AG08395 (cell line): ENCODE measurements at regions not wholly inside any gene's neighbourhood (a gene's known extent, or its start where the extent isn't known, plus 50 kb on each side); places are given as distances from the start of the nearest gene placed in this dataset.
A peak's percentile ranks its signal among the peaks of the same experiment; 100 is the strongest.

Experiments used
- DNase-seq: peaks from one replicate; pipeline ENCODE4 v3.0.0; 2012; ENCODE audit warnings: mixed read lengths, low spot score

DNA sequence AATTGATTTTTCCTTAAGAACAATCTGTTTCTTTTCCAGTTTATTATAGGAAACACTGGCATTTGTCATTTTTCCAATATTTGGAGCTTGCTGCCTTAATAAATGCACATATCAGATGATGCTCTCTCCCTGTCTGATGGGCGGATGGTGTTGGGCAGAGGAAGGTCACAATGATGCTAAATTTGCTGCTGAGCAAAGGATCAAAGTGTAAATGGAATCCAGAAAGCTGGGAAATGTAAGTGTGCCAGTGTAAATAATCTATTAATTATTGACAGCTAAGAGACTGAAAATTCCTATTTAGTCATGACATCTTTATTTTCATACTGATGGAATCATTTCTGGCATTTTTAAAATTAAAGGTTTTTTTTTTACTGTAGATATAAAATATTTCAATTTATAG lies 243.2 kb downstream of the PTBP2 start:
- no peak for DNase-seq

DNA sequence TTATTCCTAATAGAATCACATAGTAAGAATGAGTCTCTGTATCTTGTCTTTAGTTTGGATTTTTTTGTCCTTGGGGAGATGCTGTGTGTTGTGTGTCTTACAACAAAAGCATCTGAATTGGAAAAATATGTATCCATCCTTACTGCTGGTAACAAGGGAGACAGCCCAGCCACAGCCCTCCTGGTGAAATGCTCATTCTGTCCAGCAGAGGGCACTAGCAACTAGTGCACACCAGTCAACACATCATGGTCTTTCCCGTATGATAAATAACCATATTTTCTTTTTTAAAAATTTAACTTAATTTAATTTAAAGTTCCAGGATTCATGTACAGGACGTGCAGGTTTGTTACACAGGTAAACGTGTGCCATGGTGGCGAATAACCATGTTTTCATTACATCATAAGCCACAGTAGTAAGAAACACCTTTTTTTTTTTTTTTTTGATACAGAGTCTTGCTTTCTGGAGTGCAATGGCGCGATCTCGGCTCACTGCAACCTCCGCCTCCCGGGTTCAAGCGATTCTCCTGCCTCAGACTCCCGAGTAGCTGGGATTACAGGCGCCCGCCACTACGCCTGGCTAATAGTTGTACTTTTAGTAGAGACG lies 245.1 kb downstream of the PTBP2 start:
- peak; percentile 64 for DNase-seq

DNA sequence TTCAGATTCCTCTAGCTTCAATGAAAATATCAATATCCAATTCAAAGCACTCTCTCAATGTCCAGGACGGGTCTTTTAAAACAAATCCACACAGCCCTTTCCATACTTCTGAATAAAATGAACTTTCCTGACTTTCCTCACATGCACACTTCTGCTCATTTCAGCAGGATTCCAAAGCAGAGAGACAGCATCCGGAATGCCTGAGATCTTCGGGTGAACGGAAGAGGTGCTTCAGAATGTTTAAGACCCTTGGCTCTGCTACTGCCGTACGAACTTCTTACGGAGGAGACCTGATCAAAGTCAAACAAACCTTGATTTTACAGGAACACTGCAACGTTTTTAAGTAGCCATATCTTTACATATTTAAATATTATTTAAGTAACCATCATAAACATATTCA lies 245.7 kb downstream of the PTBP2 start:
- DNase-seq, result no peak

DNA sequence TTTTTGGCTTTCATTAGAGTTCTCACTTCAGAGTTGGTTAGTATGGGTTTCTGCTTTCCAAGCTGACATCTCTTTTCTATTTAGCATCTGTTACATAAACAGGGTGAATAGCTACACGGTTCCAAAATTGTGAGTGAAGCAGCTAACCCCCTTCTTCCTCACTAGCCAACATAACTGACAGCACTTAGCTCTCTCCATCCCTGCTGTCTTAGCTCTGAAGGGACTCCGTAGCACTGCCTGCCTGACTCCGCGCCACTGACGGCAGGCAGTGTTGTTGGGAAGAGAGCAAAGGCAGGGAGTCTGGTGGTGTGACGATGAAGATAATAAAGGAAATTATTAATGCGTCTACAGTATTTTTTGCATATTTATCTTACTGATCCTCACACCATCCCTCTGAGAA lies 247.0 kb downstream of the PTBP2 start:
- DNase-seq, result no peak

DNA sequence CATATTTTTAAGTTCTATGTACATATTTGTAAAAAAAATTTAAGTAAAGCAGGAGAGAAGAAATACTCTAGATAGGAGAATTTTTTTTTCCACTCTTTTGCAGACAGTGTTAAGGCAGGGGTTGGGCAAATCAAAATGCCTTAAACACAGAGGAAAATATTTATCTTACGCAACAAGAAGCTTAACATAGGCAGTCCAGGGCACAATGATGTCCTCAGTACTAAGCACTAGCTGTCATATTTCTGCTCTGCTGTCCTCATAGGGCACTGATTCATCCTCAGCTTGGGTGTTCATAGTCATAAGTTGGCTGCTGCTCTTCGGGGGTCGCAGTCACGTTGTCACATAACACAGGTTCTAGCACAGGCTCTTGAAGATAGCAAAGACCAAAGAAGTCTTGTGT lies 247.4 kb downstream of the PTBP2 start:
- DNase-seq, result peak; percentile 9

DNA sequence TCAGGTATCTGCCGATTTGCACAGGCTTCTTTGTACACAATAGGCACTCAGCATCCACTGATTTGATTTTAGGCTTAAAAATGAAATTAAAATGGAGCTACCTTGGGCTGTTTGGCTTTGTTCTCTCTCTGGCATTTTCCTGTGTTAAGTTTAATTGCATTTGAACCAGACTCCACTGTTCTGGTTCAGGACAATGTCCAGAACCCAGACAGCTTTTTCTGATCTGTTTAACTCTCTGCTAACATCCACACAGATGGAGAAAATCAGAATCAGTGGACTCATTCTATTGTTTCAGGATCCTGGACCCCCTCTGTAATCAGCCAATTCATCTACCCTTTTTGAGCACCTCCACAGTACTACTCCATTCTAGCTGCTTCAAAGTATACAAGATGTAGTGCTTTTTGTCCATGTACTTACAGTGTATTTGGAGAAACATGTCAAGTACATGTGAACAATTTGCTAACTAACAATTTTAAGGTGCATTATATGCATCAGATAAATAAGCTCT lies 248.1 kb downstream of the PTBP2 start:
- DNase-seq, result no peak

DNA sequence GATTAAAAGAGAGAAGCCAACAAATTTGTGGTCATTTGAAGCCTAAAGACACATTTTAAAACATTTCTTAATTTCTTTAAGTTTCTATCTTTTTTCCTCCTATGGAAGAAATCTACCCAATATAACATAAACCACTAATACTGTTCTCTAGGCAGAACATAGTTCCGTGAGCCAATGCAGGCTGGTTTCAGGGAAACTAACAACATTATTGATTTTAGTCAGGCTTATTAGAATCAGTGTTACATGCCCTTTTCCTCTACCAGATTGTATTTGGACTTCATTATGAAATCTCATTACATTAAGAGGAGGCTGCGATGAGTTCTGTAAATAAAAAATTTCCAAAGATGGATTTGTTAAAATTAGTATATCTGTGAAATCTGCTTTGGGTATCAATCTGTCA lies 249.9 kb downstream of the PTBP2 start:
- no peak for DNase-seq

DNA sequence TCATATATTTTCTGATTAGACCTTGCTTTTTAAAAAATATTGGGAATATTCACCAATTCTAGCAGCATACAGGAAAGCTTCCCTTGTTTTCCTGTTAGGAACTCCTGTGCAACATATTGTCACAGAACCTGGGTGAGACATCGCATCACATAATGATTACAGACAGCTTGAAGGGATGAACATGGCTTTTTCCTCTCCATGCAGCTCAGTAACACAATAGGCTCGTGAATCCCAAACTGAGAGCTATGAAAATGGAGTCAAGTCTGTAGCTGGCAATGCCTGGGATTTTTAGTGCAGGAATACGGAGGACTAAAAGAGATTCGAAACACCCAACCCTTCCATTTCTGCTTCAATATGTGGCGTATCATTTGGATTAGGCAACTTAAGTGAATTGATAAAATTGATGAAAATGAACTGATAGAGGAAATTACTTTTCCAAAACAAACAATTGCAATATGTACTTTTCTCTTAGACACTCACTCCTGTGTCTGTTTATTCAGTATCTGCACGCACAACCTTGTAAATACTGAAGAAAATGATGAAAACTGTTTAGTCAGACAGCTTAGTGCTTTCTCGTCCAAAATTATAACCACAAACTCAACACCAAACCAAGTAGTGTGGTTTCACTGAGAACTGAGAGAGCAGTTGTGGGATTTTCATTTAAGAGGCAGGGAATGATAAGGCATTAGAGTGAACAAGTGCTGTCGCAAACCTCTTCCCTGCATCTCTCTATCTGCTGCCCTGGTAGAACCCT lies 250.4 kb downstream of the PTBP2 start:
- no peak for DNase-seq

DNA sequence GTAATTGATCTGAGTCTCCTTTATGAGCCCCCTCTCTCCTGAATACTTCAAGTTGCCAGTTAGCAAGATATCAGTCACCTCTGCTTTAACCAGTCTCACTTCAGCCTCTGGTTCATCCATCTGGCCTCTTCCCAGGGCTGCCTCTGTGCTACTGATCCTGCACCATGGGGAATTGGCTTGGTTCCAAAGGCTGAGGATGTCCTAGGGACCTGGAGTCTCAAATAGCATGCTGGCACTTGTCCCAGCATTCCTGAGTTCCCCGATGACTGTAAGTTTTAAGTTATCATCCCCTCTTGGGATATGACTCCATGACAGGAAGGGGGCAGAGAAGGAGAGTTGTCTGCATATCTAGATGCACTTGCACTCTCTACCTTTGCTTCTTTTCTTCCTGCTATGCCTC lies 252.0 kb downstream of the PTBP2 start:
- DNase-seq, result no peak

DNA sequence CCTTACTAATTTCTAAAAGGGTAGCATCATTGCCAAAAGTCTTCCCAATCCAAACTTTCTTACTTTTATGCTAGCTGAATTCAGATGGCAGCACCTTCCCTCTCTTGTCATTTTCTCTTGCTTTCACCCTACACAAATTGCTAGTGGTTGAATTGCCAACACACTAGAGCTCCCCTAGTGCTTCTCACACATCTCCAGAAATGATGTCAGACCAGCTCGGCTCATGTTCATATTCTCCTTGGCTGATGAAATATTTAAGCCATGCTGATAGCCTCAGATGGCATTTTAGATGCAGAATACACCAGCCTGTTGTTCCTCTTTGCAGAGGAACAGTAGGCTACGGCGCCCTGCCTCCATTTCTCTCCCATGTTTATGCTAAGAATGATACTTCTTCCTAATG lies 256.9 kb downstream of the PTBP2 start:
- no peak for DNase-seq

DNA sequence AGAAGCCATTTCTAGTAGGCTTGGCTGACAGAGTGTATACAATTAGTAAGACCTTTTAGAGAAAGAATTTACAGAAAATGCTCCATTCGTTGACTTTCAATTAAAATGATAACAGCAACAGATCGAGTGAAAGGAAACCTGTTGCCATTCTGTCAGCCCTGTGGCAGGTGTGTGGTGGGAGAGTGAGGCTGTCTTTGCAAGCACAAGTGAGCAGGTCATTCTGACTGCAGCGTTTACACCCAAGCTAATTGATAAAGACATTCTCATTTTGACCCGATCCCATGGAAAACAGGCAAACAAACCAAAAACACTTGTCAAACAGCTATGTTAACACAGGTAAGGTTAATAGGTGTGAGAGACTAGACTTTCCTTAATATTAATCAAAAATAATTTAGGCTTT lies 257.3 kb downstream of the PTBP2 start:
- no peak for DNase-seq

DNA sequence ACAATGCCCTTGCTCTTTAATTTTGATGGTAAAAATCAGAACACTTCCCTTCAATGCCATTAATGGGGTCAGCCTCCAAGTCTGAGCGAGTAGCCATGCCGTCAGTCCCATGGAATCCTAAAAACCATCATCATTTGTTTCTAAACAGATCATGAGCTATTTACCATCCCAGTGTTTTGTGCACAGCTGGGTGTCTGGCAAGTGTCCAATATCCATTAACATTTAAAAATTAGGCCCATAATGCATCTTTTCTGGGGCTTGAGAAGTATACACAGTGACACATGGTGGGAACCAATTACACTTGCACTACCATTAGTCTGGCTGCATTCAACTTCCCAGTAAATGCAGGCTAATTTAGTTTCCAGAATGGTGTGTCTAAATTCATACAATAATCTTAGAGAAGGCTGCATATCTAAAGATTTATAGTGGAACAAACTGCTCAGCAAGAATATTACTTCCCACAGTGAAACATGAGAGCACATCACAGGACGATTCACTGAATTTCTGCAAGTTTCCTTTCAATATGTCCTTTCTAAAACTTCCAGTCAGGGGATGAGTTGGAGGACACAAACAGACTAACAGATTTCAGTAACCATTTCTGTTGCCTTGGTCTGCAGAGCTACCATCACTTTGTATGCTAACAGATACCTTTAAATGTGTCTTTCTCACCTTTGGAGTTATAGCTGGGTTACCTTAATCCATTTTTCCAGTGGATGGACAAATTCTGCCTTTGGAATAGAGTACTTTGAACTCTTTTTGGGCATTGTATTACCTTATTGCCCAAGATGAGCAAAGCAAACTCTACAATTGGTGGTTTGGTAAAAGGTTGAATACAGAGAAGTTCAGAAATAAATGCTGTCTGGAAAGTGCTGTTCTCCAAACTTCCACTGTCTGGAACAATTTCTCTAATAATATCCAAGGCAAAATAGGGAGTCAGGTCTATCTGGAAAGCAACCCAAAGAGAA lies 258.0 kb downstream of the PTBP2 start:
- no peak for DNase-seq

DNA sequence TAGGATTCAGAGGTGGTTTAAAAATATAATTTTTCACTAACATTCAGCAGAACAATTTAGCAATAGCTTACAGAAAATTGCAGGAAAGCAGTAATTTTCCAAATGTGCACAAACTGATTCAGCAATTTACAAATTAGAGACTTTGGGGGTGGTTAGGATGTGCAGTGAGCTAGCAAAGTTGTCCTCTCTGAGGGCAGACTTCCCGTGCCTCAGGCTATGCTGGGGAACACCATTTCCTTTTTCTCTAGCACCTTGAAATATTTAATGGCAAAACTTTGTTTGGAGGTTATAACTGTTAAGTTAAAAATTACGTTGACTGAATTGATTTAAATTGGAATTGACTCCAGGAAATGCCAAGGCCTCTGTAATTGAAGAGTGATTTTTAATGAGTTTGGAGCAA lies 258.9 kb downstream of the PTBP2 start:
- no peak for DNase-seq

DNA sequence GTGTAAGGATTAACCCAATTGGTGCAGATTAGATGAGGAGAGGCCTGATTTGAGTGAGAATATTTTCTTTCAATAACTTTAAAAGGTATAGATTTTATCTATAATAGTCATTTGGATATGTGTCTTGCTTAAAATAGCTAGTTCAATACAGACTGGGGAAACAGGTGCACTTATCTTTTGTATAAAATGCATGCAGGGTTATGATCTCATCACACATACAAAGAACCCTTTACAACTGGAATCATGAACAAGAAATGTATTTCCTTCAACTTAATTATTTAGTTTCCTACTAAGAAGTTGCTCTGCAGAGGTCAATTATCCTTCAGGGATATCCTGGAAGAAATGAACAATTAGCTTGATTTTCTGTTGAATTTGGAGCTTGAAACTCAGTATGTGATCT lies 259.6 kb downstream of the PTBP2 start:
- no peak for DNase-seq

DNA sequence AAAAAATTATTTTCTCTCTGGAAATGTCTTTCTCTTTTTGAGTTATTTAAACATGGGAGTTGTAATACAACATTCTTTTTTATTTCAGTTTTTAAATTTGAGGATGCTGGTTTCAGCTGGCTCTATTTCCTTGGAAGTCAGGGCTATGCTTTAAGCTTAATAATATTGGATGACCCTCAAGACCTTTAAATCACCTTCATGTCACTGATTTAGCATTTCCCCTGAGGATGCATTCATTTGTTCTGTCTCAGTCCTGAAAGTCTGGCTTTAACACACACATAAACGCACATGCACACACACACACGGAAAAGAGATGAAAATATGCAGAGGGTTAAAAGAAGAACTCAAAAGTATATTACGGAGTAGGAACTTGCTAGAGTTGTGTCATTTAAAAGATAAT lies 260.5 kb downstream of the PTBP2 start:
- no peak for DNase-seq

DNA sequence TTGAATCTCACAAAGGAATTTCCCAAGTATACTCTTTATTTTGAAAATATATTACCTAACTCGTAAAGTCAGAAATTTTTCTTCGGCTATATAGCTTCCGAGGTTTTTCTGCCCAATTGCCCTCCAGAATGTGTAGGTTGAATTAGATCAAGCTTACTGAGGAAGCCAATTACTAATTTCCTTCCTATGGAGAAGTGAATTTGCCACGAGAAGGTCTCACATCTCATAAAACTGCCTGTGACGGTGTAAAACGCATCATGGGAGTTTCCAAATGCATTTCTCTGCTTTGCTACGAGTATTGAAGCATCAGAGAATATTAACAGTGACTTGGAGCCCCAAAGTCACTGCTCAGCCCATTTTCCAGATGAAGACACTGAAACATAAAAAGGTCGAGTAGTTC lies 262.3 kb downstream of the PTBP2 start:
- no peak for DNase-seq

DNA sequence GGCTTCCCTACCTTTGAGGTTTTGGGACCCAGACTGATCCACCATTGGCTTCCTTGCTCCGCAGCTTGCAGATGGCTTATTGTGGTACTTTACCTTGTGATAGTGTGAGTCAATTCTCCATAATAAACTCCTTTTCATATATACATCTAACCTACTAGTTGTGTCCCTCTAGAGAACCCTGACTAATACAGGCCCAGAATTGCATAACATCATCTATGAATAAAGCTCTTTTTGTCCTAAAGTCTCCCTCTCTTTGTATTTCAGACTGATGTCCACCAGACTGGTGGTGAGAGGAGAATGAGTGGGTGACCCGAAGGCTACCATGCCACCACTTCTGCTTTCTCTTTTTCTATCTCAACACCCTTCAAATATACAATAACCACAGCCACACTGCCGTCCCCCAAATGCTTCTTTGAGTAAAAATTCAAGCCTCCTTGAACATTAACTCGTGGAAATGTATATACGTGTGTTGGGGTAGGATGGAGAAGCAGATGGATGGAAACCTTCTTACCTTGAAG lies 265.7 kb downstream of the PTBP2 start:
- no peak for DNase-seq

DNA sequence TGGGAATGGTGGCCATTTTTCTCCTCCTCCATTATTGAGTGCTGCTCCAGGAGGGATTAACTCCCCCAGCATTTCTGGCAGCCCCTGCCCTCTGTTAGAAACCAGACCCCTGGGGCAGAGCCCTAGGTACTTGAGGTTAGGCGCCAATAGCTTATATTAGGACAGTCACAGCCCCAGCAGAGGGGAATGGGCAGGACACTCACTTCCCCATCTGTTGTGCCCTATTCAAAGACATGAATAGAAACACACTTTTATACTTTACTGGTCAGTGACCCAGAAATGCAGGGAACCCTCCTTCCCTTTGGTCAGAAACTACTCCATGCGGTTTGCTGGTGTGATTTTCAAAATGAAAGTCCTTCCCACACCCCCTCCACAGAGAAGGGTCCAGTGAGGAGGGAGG lies 267.7 kb downstream of the PTBP2 start:
- DNase-seq, result no peak

DNA sequence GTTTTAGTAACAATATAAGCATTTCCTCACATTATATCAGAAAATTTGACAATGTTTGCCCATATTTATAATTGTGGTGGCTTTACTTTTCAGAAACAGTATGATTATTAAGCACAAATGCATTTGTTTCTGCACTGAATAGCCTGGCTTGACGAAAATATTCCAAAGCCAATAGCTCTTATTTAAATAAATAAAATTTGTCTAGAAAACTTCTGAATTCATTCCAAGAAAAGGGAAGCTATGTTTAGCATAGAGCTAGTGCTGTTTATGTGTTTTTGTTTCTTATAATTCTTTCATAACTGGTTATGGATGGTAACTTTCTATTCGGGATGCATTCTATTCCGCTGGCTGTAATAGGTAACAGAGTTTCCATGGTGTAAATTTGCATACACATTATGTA lies 268.6 kb downstream of the PTBP2 start:
- no peak for DNase-seq

DNA sequence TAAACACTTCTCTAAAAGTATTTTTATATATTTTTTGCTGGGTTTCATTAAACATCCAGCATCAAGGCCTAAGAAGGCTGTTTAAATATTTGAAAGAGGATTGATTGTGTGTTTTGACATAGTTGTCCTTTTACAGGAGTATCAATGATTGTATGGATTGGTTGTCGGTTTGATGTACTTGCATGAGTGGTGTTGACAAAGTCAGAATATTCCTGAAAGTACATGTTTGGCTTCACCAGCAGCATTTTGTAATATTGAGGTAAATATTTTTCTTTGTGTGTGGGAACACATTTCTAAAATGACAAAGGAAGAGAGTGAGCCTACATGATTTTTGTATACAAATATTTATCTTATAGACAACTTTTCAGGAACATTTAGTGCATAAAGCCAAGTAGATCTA lies 269.7 kb downstream of the PTBP2 start:
- DNase-seq, result no peak

DNA sequence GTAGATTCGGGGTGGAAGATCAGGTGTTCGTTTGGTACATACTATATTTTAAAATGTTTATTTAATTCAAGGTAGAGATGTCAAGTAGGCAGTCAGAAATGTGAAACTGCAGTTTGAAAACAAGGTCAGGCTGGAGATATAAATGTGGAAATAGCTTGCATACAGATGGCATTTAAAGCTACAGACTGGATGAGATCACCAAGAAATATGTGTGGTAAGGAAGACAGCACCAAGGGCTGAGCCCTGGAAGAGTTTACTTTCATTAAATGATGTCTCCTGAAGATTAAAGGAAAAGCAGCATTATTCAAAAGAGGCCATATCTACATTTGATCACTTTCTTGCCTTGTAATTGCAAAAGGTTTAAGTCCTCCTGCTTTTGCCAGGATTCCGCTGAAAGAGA lies 271.3 kb downstream of the PTBP2 start:
- DNase-seq, result peak; percentile 53

DNA sequence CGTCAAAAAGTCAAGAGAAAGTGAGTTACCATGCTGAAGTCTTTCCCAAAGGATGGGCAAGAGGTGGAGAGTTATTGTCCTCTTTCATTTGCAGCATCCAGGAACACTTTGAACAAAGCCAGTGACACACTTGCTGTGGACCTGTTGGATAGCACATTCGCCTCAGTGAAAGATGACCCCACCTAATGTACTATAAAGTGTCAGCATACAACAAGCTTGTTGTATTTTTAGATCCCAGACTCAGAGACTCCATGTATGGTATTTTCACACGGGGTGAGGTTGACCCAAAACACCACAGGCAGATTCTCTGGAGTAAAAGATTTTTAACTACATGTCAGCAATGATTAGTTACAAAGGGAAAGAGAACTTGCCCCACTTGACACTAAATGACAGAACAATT lies 273.8 kb downstream of the PTBP2 start:
- no peak for DNase-seq

DNA sequence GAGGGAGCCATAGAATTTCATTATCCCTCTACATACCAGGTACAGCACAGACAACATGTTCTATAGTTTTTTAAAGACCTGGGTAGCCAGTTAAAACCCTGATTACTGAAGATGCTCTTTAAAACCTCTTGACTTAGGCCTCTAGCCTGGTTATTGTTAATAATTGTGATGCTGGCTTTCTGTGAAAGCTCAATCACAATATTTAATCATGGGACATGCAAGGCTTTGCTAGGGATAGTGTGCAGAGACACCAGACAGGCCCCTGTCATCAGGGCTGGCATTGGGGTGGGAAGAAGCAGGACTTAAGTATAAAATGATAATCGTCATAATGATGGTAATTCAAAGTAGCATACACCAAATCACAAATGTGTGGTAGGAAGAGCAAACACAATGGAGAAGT lies 274.4 kb downstream of the PTBP2 start:
- DNase-seq, result no peak
